T-helper 1 cell treated with Interleukin-12 subunit alpha and Interleukin-12 subunit beta and Interleukin-4 antibody, amounts not matched to agents 30 ng/mL and 1 ng/mL, for 36 hours (primary cell): ENCODE measurements at regions not wholly inside any gene's neighbourhood (a gene's known extent, or its start where the extent isn't known, plus 50 kb on each side); places are given as distances from the start of the nearest gene placed in this dataset.

ENCODE experiments used
- intact Hi-C: fragments of 100-400 bp; cut with micrococcal nuclease; formaldehyde crosslinking; loops from one replicate; pipeline ENCODE4 v1.15.1; 2024

DNA sequence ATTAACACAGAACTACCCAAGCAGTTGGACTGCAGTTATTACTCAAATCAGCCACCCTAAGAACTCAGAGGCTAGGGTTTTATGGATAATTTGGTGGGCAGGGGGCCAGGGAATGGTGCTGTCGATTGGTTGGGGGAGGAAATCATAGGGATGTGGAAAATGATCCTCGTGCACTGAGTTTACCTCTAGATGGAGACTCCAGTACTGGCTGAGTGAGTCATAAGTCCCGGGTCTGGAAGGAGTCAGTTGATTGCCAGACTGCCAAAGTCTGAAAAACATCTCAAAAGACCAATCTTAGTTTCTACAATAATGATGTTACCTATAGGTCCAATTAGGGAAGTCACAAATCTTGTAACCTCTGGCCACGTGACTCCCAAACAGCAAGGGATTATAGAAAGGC, 257.5 kb upstream of the PRMT6 start:
- intact Hi-C loops = no loop called here

DNA sequence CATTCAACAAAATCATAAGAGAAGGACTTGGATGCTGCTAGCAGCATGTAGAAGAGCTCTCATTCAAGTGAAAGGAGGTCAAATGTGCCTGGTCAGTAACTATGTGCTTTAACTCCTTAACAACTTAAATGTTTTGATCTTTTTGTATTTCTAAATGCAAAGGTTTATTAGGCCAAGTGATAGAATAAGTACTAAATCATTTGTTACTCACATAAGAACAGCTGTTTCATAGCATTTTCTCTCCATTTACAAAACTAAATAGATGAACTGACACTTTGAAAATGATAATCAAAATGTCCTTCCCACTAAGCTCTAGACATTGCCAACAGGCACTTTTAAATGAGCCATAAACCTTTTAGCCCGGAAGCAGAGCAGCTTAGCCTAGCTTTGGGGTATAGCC, 254.3 kb upstream of the PRMT6 start:
- intact Hi-C loops = no loop called here

DNA sequence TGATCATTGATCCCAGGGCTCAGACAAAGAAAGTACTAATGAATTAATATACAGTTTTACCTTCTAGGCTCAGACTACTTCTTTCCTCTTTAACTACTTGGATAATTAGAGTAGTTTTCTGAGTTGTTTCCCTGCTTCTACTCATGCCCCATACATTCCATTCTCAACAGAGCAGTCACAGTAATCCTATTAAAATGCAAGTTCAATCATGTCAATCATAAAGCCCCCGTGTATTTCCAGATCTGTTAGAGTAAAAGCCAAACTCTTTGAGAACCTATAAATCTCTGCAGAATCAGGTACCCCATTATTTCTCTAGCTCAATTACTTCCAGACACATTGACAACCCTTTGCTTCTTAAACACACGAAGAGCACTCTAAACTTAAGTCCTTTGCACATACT, 242.1 kb upstream of the PRMT6 start:
- intact Hi-C loops = no loop called here

DNA sequence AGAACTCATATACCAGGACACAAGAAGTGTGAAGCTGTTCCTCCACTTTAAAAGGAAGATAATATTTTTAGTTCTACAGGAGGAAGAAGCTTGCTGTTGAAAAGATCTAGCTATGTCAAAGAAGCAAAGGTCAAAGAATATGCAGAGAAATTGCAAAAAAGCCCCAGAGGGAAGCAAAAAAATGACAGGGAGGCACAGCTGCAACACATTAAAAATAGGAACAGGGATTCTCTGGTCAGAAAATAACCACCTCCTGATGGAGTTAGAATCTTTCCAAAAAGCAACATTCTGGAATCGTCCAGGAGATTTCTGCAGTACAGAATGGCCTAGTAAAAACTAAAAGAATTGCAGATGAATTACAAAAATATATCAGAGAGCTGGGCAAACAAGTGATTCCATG, 238.9 kb upstream of the PRMT6 start:
- intact Hi-C loops = no loop called here

DNA sequence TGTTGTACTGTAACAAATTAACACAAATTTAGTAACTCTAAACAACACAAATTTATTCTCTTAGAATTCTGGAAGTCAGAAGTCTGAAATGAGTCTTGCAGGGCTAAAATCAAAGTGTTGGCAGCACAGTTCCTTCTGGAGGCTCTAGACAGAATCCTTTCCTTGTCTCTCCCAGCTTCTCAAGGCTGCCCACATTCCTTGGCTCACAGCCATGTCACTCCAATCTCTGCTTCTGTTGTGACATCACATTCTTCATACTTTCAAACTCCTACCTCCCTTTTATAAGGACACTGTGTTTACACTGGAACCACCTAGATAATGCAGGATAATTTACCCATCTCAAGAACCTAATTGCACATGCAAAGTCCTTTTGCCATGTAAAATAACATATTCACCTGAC, 225.0 kb upstream of the PRMT6 start:
- intact Hi-C loops = no loop called here

DNA sequence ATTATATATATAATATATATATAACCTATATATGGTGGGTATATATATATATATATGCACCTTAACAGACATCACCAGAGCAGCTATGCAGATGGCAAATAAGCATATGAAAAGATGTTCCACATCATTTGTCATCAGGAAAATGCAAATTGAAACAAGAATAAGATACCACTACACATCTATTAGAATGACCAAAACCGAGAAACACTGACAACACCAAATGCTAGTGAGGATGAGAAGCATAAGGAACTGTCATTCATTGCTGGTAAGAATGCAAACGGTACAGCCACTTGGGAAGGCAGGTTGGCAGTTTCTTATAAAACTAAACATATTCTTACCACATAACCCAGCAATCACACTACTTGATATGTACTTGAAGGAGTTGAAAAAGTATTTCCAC, 219.8 kb upstream of the PRMT6 start:
- intact Hi-C loops = no loop called here

DNA sequence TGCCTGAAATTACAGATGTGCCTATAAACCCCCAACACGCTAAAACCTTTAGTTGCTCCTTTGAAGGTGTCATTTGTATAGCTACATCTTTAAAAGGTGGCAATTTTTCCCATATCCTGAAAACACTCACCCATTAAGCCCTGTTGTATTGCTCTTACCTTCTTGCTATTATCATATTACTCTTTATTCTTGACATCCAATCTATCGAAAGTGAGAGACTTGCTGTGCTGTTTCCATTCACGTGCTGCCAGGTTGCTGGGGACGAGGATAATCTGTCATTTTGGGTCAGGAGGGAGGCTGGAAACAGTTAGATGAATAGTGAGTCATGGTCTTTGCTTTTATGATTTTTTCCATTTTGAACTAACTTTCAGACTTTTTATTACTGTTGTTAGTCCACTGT, 213.0 kb upstream of the PRMT6 start:
- intact Hi-C loops = no loop called here

DNA sequence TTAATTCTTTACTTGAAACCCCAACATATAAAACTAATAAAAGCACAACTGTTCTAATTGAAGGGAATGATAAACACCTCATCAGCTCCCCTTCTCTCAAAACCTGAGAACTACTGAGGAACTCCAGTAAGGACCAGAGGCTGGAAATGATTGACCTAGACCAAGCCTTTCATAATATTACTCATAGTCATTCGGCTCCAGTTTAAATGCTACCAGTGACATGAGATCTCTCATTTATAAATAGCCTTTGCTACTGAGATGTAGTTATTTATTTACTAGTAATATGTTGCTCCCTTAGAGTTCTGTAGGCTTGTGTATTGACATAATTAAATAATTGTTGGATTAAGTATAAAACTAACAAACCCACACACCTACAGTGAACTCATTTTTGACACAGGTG, 209.8 kb upstream of the PRMT6 start:
- intact Hi-C loops = no loop called here

DNA sequence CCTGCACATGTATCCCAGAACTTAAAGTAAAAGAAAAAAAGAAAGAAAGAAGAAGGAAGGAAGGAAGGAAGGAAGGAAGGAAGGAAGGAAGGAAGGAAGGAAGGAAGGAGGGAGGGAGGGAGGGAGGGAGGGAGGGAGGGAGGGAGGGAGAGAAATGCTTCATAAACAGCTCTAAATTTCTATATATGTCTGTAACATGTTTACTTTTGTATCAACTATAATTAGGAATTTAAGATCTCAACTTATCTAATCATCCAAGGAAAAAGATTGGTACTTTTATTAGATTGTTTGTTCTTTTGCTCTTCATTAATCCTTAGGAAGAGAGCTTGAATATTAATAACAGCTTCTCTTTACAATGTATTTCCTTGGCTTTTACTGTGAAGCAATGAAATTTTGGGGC, 195.4 kb upstream of the PRMT6 start:
- intact Hi-C loops = no loop called here

DNA sequence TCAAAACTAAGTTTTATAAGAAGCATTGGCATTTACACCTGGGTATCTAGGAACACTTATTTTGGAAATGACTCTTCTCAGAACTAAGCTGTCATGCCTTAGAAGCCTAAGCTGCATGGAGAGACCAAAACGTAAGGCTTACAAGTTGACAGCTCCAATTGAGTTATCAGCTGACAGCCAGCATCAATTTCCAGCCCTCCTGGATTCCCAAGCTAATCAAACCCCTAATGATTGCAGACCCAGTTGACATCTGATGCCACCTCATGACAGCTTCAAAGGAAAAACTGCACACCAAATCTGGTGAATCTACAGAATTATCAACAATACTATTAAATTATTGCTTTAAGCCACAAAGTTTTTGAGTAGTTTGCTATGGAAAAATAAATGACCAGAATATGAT, 187.6 kb upstream of the PRMT6 start:
- intact Hi-C loops = no loop called here

DNA sequence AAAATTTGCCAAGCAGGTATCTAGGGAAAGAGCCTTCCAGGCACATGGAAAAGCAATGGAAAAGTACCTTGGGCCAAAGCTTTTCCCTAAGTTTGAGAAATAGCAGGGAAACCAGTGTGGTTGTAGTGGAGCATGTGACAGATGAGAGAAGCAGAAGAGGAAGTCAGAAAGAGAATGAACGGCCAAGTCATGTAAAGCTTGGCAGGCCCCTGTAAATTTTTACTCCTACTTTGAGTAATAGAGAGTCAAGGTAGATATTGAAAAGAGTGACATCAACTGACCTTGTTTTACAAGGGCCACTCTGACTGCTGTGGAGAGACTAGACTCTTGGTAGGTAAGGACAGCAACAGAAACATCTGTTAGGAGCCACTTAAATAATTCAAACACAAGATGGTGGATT, 180.9 kb upstream of the PRMT6 start:
- intact Hi-C loops = no loop called here

DNA sequence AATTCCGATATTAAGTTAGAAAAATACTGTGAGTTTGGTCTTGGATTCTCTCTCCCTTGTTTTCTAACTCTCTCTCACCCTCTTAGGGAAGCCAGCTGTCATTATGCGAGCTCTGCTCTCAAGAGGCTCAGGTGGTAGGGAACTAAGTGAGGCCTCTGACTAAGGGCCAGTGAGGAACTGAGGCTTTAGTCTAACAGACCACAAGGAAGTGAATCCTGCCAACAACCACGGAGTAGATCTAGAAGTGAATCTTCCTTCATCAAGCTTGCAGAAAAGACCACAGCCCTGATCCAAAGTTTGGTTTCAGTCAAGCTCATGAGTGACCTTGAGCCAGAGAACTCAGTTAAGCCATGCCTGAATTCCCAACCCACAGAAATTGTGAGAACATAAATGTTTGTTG, 180.1 kb upstream of the PRMT6 start:
- intact Hi-C loops = no loop called here

DNA sequence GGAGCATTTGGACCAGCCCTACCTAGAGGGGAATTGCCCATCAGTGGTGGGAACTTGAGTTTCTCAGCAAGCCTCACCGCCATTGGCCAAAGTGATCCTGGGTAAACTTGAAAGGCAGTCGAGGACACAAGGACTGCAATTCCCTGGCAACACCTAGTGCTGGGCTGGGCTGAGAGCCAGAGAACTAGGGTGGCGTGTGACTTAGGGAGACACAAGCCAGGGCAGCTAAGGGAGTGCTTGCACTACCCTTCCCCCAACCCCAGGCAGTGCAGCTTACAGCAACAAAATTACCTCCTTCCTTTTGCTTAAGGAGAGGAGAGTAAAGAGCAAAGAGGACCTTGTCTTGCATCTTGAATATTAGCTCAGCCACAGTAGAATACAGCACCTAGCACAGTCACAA, 176.9 kb upstream of the PRMT6 start:
- intact Hi-C loops = no loop called here

DNA sequence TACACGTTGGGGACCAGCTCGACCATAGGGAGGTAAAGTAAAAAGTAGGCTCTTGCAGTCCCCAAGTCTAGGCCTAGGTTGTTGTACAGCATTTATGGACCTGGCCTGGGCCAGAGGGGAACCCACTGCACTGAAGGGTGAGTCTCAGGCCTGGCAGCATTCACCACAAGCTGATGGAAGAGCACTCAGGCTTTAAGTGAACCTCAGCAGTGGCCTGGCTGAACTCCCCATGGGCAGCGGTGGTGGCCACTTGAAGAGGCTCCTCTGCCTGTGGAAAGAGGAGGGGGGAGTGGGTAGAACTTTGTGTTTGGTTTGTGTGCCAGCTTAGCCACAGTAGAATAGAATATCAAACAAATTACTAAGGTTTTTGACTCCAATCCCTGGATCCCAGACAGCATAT, 176.2 kb upstream of the PRMT6 start:
- intact Hi-C loops = no loop called here

DNA sequence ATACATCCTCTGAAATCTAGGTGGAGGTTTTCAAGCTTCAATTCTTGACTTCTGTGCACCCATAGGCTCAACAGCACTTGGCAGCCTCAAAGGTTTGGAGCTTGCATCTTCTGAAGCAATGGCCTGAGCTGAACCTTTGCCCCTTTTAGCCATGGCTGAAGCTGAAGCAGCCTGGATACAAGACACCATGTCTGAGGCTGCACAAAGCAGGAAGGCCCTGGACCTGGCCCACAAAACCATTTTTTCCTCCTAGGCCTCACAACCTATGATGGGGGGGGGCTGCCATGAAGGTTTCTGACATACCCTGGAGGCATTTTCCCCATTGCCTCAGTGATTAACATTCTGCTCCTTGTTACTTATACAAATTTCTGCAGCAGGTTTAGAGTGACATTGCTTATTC, 173.3 kb upstream of the PRMT6 start:
- intact Hi-C loops = no loop called here

DNA sequence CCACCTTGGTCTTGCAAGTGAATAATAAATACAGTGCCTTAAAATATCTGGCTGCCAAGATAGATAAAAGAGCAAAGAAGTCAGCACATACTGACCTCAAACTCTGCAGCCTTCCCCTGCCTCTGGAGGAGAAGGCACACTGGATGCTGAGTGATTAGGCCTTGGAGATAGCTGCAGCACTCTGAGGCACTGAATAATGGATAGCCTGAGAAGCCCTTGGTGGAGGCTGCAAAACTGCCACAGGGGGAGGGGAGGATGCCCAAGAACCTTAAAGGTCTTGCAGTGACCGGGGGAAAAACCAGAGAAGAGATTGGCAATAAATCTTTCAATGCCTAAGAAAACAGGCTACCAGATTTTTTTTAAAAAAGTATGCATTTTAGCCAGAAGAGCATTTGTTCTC, 167.4 kb upstream of the PRMT6 start:
- intact Hi-C loops = no loop called here

DNA sequence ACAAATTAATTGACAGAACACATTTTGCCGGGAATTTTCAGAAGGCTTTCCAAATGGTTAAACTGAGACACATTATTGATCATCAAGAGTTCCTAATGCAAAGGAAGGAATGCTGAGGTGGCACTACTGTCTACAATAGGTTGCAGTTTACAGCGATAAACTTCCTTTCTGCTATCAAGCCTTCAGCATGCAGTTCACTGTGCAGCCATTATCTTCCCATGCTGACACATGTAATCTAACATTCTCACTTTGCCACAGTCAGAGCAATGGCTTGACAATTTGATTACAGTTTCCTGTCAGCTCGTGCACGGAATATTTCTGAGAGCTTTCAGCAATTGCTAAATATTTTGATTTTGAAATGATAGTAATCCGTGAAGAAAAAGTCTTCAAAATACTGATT, 166.9 kb upstream of the PRMT6 start:
- intact Hi-C loops = no loop called here

DNA sequence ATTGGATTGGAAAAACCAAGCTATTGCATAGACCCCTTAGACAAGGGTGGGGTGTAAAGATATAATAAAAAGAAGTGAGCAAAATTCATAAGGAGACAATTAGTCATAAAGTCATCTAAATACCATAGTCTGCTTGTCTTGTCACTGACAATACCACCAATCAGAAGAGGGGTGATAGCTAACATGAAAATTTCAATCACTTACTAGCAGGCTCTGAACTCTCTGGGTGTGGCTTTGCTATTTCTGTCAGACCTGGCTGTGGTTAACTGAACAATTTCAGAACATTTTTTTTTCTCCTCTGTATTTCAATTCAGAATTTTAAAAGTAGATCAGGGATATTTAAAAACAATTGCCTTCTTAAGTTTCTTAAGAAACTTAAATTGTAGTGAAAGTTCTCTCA, 158.5 kb upstream of the PRMT6 start:
- intact Hi-C loops = no loop called here

DNA sequence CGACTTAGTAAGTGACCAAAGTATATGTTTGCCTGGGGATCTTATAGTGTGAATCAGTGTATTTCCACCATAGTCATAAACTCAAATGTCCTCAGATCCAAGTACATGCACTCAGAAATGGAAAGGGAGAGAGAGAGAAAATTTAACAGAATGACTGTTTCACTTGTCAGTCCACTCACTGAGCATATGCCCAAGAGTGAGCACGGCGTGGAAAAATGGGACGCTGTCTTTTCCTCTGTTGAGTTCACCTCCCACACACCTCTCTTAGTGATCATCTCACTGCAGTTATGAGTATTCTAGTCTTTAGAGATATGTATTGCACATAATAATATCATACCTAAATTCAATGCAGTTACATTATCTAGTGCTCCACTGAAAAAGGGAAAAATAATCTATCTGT, 156.8 kb upstream of the PRMT6 start:
- intact Hi-C loops = no loop called here

DNA sequence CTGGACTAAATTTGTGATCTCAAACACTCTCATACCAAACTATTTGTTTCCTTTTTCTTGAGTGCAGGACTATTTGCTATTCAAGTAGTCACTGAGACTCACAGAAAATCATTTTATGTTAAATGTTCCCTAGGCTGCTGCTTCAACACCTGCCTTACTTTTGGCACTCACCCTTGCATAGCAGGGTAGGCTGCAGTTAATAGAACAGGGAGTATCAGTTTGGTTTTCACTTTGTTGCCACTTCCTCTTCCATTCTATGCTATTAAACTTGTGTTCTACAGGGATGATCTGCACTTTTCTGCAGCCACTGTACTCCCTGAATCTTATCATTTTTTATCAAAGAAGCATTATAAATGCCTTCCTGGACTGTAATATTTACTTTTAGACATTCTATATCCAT, 148.7 kb upstream of the PRMT6 start:
- intact Hi-C loops = no loop called here

DNA sequence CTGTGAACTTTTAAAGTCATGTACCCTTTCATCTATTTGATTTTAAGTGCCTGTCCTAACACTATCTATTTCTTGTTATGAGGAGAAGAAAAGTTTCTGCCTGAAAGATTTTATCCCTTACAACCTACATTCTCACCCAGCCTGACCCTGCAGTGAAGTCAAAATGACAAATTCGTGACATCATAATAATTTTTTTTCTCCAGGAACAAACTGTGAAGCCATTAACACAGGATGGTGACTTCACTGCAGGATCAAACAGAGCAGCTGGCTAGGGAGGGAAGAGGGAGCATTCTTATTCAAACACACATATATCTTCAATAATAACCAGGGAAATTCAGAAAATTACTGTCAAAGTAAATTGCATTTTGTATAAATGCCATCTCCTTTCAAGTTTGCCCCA, 147.8 kb upstream of the PRMT6 start:
- intact Hi-C loops = no loop called here

DNA sequence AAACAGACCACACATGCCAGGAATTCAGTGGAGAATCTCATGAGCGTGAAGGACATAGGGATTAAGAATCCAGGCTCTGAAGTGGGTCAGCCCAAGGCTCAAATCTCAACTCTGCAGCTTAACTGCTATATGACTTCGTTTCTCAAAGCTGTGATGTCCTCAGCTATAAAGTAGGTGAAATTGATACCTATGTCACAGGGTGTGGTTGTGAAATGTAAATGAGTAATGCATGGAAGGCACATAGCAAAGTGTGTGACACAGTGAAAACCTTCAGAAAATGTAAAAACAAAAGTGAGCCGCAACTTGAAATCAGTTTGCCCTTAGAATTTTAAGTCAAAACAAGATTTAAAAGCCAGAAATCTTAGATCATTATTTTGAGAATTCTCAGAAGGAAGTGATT, 145.7 kb upstream of the PRMT6 start:
- intact Hi-C loops = no loop called here

DNA sequence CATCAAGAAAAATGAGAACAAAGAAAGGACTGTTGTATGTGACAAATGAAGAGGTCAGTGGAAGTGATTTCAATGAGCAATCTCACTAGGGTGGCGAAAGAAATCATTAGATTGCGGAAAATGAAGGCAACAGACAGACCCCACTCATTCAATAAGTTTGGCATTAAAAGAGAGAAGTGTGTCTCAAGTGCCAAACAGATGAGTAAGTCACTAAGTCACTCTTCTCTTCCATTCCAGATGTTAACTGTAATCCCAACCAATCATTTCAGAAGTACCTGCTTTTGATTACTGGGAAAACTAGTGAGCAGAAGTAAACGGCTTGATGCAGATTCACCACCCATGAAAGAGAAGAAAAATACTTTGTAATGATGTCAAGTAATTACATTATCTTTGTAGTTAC, 144.3 kb upstream of the PRMT6 start:
- intact Hi-C loops = no loop called here

DNA sequence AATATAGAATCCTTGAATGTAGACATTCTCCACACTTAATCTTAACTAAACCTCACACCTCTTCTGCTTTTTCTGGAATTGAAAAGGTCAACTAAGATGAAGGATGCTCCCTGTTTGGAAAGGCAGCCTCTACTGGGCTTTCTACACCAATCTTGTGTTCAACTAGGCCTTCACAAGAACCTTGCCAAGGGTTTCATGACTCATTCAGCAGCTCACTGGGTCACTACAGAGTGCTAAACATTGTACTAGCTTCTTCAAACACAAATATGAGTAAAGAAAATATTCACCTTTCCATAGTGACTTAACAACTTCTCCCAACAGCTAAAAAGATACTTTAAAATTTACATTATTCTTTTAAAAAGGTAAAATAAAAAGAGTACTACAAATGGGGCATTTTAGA, 135.3 kb upstream of the PRMT6 start:
- intact Hi-C loops = no loop called here

DNA sequence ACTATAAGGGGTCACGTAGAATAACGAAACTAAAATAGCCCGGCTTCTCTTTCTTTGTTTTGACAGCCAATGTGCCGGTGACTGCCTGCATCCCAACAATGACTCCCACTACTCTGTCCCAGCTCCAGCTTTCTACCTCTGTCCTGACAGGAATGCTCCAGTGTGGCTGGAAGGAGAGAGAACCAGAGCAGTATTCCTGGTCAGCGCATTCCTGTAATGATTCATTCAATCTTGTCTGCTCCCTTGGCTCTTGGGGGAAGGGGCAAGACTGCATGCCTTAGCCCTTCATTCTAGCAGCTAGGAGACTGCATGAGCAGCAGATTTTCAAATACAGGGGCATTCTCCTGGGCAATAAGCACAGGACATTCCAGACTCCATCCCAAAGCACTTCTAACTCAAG, 132.1 kb upstream of the PRMT6 start:
- intact Hi-C loops = no loop called here
